Peyer's patch (tissue), 4 donors: ENCODE measurements at regions not wholly inside any gene's neighbourhood (a gene's known extent, or its start where the extent isn't known, plus 50 kb on each side); places are given as distances from the start of the nearest gene placed in this dataset.

ENCODE experiments used
- DNase-seq, 3 donors: peaks; one replicate each; pipeline ENCODE4 v3.0.0-alpha.2; 2017 to 2019
- H3K27ac ChIP-seq, 4 donors: fragments of 200-600 bp; sonication (generic); one replicate each; pipeline ENCODE4 v1.5.1; 2016 to 2019
- H3K27me3 ChIP-seq, 2 donors: fragments of 200-600 bp; sonication (generic); one replicate each; pipeline ENCODE4 v1.5.1; 2019
- H3K36me3 ChIP-seq, 3 donors: fragments of 200-600 bp; sonication (generic); one replicate each; pipeline ENCODE4 v1.5.1; 2016 to 2019
- H3K4me1 ChIP-seq, 4 donors: fragments of 200-600 bp; sonication (generic); one replicate each; pipeline ENCODE4 v1.5.1; 2016 to 2019
- H3K4me3 ChIP-seq, 4 donors: fragments of 200-600 bp; sonication (generic); 1 replicate in 3 of 4; 2 replicates in 1 of 4; pipeline ENCODE4 v1.5.1; 2016 to 2019; ENCODE audit warnings: mild to moderate bottlenecking in 1 of 4
- H3K9me3 ChIP-seq, 4 donors: fragments of 200-600 bp; sonication (generic); one replicate each; pipeline ENCODE4 v1.5.1; 2016 to 2019; ENCODE audit warnings: mild to moderate bottlenecking in 1 of 4
- CTCF ChIP-seq, 6 experiments: fragments of 450-650 bp in 4 of 6; fragments of 200-600 bp in 2 of 6; sonication (generic) in 1 of 6; IDR thresholded peaks; one replicate each; pipeline ENCODE4 v1.5.1; 2017 to 2019; ENCODE audit warnings: antibody characterized with exemption in 6 of 6, mild to moderate bottlenecking in 3 of 6, moderate library complexity in 1 of 6
- POLR2A ChIP-seq, 2 donors: fragments of 450-650 bp; IDR thresholded peaks; one replicate each; pipeline ENCODE4 v1.5.1; 2017; ENCODE audit warnings: antibody characterized with exemption in 2 of 2, mild to moderate bottlenecking in 2 of 2, moderate library complexity in 2 of 2

GRCh38 chr5:155278532-155278931, 265.0 kb downstream of the KIF4B start:
- no peaks in the 10 kb centered on the region for H3K4me1 ChIP-seq
- TF ChIP-seq CTCF (IDR thresholded peaks at IDR 0.05) = no peak
- no peak for TF ChIP-seq POLR2A (IDR thresholded peaks at IDR 0.05)
- H3K27ac ChIP-seq = no peak overlapping the region
- H3K27me3 ChIP-seq = no peaks in the 10 kb centered on the region
- DNase-seq = no peak
- no peaks in the 10 kb centered on the region for H3K36me3 ChIP-seq
- no peaks in the 10 kb centered on the region for H3K9me3 ChIP-seq
- no peak overlapping the region for H3K4me3 ChIP-seq

- no peak for TF ChIP-seq CTCF (IDR thresholded peaks at IDR 0.05)
- TF ChIP-seq POLR2A (IDR thresholded peaks at IDR 0.05) = no peak
- no peaks in the 10 kb centered on the region for H3K9me3 ChIP-seq
- no peak overlapping the region for H3K27ac ChIP-seq
- no peaks in the 10 kb centered on the region for H3K27me3 ChIP-seq
- no peaks in the 10 kb centered on the region for H3K36me3 ChIP-seq
- H3K4me1 ChIP-seq = no peaks in the 10 kb centered on the region
- H3K4me3 ChIP-seq = no peak overlapping the region
- DNase-seq = no peak
Measured at GRCh38 chr5:155282503-155283107, 269.1 kb downstream of the KIF4B start.

DNA sequence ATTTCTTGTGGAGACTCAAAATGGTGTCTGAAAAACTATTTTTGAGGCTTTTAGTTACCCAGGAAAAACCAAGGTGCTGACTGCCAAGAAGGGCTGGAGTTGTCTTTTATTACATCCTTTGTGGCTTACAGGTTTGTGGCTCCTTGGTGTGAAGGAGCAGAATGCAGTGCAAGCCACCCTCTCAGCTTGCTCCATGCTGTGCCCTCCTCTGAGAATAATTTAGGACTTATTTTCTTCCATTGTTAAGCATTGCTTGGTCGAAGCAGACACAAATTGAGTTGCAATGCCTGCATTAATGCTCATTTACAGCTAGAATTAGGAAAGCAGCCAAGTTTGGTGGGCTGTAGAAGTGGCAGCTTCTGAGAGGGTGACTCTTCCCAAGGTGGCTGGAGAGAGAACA, 272.2 kb downstream of the KIF4B start:
- no peak for DNase-seq
- Histone ChIP-seq H3K4me1 (no peaks in the 10 kb centered on the region), H3K27ac (no peak overlapping the region), H3K9me3 (no peaks in the 10 kb centered on the region), H3K4me3 (no peak overlapping the region), H3K27me3 (no peaks in the 10 kb centered on the region), H3K36me3 (no peaks in the 10 kb centered on the region)
- TF ChIP-seq CTCF (IDR thresholded peaks at IDR 0.05) (no peak), POLR2A (IDR thresholded peaks at IDR 0.05) (no peak)

DNA sequence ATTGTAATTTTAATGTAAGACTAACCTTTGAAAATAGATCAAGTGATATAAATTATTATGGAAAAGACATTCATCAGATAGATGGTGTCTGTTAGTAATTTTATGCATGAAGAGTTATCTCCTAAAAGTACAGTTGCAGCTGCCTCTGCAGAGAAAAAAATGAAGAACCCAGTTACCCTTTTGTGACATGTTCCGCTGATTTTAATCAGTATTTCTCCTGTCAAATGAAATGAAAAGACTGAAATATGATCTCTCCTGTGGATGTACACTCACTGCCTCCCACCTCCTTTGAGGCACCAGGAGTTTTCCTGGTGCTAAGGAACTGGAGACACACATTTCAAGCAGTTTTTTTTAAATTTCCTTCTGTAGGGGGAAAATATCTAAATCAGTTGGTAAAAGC, 277.4 kb downstream of the KIF4B start:
- Histone ChIP-seq H3K9me3 (no peaks in the 10 kb centered on the region), H3K36me3 (no peaks in the 10 kb centered on the region), H3K27ac (no peak overlapping the region), H3K27me3 (no peaks in the 10 kb centered on the region), H3K4me3 (no peak overlapping the region), H3K4me1 (no peaks in the 10 kb centered on the region)
- TF ChIP-seq POLR2A (IDR thresholded peaks at IDR 0.05) (no peak), CTCF (IDR thresholded peaks at IDR 0.05) (no peak)
- DNase-seq = no peak

DNA sequence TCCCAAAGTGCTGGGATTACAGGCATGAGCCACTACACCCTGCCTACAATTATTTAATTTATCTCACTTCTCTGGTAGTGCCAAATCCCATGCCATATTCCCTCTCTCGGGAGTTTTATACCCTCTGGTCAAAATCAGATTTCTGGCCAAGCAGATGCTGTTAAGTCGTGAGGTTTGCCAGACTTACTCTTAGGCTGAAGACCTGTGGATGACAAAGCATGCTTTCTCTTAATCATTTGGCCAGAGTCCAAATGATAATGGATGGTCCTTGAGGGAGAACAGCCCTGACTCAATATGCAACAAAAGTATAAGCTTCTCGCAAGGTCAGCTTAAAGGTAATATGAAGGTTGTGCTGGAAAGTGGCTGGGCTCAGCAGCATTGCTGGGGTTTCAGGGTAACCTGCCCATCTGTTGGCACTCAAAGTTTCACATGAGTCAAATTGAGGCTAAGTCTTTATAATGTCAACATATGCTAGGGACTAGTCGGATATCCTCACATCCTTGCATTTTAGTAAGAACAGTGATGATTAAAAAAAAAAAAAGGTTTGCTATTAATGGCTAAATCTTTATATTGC, 280.1 kb downstream of the KIF4B start:
- no peak for TF ChIP-seq CTCF (IDR thresholded peaks at IDR 0.05)
- no peak for TF ChIP-seq POLR2A (IDR thresholded peaks at IDR 0.05)
- no peak for DNase-seq

More for the DNA sequence above, 280.1 kb downstream of the KIF4B start:
- H3K36me3 ChIP-seq = no peaks in the 10 kb centered on the region
- H3K4me1 ChIP-seq = no peaks in the 10 kb centered on the region
- no peak overlapping the region for H3K4me3 ChIP-seq
- H3K27ac ChIP-seq = no peak overlapping the region
- no peaks in the 10 kb centered on the region for H3K9me3 ChIP-seq
- no peaks in the 10 kb centered on the region for H3K27me3 ChIP-seq
